ENCODE measurements at regions not wholly inside any gene's neighbourhood (a gene's known extent, or its start where the extent isn't known, plus 50 kb on each side); places are given as distances from the start of the nearest gene placed in this dataset.

GRCh38 chr2:120805011-120805410, 69.3 kb downstream of the GLI2 start:
- TF ChIP-seq POLR2A (IDR thresholded peaks at IDR 0.05; ENCODE audit: low read length) (no peak), GATA1 (IDR thresholded peaks at IDR 0.05; ENCODE audit: low read depth, low read length) (no peak)

Data from erythroblast (primary cell).